ENCODE measurements at regions not wholly inside any gene's neighbourhood (a gene's known extent, or its start where the extent isn't known, plus 50 kb on each side); places are given as distances from the start of the nearest gene placed in this dataset.

- no peak for DNase-seq (ENCODE audit: low spot score)
- Histone ChIP-seq H3K27ac (ENCODE audit: low read depth in 1 of 2, low read length in 2 of 2) (no peak overlapping the region), H3K4me3 (ENCODE audit: low read depth in 1 of 3, low read length in 3 of 3) (no peak overlapping the region), H3K9ac (ENCODE audit: low read depth in 1 of 2, low read length in 2 of 2) (no peak overlapping the region), H3K36me3 (ENCODE audit: control insufficient read depth in 4 of 4, insufficient read depth in 3 of 4, low read depth in 1 of 4, low read length in 3 of 4) (no peaks in the 10 kb centered on the region), H3K9me3 (ENCODE audit: control insufficient read depth in 4 of 4, low read length in 3 of 4) (no peaks in the 10 kb centered on the region), H3K4me1 (ENCODE audit: control insufficient read depth in 4 of 4, insufficient read depth in 4 of 4, low read length in 3 of 4) (no peaks in the 10 kb centered on the region), H3K27me3 (ENCODE audit: control insufficient read depth in 4 of 4, insufficient read depth in 4 of 4, low read length in 3 of 4) (no peaks in the 10 kb centered on the region)
- TF ChIP-seq TAF1 (conservative IDR thresholded peaks at IDR 0.05) = no peak
- TF ChIP-seq ZBTB33 (IDR thresholded peaks at IDR 0.05) = no peak
- TF ChIP-seq EGR1 (IDR thresholded peaks at IDR 0.05; ENCODE audit: low read depth in 2 of 2) = no peak
- TF ChIP-seq GABPA (IDR thresholded peaks at IDR 0.05 in 1 of 2, conservative IDR thresholded peaks at IDR 0.05 in 1 of 2) = no peak
- no peak for TF ChIP-seq YY1 (IDR thresholded peaks at IDR 0.05)
- no peak for TF ChIP-seq MAX (IDR thresholded peaks at IDR 0.05)
- no peak for TF ChIP-seq RAD21 (IDR thresholded peaks at IDR 0.05)
- no peak for TF ChIP-seq NR2F2 (IDR thresholded peaks at IDR 0.05)
- TF ChIP-seq JUND (IDR thresholded peaks at IDR 0.05) = no peak
- TF ChIP-seq, protein P1, sequence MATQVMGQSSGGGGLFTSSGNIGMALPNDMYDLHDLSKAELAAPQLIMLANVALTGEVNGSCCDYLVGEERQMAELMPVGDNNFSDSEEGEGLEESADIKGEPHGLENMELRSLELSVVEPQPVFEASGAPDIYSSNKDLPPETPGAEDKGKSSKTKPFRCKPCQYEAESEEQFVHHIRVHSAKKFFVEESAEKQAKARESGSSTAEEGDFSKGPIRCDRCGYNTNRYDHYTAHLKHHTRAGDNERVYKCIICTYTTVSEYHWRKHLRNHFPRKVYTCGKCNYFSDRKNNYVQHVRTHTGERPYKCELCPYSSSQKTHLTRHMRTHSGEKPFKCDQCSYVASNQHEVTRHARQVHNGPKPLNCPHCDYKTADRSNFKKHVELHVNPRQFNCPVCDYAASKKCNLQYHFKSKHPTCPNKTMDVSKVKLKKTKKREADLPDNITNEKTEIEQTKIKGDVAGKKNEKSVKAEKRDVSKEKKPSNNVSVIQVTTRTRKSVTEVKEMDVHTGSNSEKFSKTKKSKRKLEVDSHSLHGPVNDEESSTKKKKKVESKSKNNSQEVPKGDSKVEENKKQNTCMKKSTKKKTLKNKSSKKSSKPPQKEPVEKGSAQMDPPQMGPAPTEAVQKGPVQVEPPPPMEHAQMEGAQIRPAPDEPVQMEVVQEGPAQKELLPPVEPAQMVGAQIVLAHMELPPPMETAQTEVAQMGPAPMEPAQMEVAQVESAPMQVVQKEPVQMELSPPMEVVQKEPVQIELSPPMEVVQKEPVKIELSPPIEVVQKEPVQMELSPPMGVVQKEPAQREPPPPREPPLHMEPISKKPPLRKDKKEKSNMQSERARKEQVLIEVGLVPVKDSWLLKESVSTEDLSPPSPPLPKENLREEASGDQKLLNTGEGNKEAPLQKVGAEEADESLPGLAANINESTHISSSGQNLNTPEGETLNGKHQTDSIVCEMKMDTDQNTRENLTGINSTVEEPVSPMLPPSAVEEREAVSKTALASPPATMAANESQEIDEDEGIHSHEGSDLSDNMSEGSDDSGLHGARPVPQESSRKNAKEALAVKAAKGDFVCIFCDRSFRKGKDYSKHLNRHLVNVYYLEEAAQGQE (IDR thresholded peaks at IDR 0.05) = no peak
- TF ChIP-seq SP1 (IDR thresholded peaks at IDR 0.05) = no peak
- no peak for TF ChIP-seq RXRA (IDR thresholded peaks at IDR 0.05)
- TF ChIP-seq FOXA2 (IDR thresholded peaks at IDR 0.05) = no peak
- TF ChIP-seq FOXA1 (IDR thresholded peaks at IDR 0.05) = no peak
- no peak for TF ChIP-seq HNF4A (conservative IDR thresholded peaks at IDR 0.05)
- no peak for TF ChIP-seq ATF3 (IDR thresholded peaks at IDR 0.05)
- no peak for TF ChIP-seq HNF4G (IDR thresholded peaks at IDR 0.05)
- TF ChIP-seq, protein P2, sequence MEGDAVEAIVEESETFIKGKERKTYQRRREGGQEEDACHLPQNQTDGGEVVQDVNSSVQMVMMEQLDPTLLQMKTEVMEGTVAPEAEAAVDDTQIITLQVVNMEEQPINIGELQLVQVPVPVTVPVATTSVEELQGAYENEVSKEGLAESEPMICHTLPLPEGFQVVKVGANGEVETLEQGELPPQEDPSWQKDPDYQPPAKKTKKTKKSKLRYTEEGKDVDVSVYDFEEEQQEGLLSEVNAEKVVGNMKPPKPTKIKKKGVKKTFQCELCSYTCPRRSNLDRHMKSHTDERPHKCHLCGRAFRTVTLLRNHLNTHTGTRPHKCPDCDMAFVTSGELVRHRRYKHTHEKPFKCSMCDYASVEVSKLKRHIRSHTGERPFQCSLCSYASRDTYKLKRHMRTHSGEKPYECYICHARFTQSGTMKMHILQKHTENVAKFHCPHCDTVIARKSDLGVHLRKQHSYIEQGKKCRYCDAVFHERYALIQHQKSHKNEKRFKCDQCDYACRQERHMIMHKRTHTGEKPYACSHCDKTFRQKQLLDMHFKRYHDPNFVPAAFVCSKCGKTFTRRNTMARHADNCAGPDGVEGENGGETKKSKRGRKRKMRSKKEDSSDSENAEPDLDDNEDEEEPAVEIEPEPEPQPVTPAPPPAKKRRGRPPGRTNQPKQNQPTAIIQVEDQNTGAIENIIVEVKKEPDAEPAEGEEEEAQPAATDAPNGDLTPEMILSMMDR (IDR thresholded peaks at IDR 0.05; ENCODE audit: low read depth, low read length, missing input control) = no peak
- WGBS = 85% methylated on average over 3 of the region's 3 CpGs
Observed at GRCh38 chrX:94742772-94743171, 1068.8 kb downstream of the FAM133A start.
